IMR-90 (cell line): ENCODE measurements at regions not wholly inside any gene's neighbourhood (a gene's known extent, or its start where the extent isn't known, plus 50 kb on each side); places are given as distances from the start of the nearest gene placed in this dataset.
"Not testable (repeated sequence)": the region's sequence is repeated elsewhere in the genome, so short reads cannot be mapped to it uniquely, and the experiment has no call there.

Source experiments
- ATAC-seq: fragments of 200-7000 bp; cut with Tn5 transposase; 2 replicates; pipeline ENCODE4 v1.9.1; 2020; ENCODE audit warnings: low read depth, mild to moderate bottlenecking, moderate library complexity
- BruUV-seq: library from RNA; stranded (reverse); fragments of 400-500 nt; replicated peaks from 2 replicates; lab custom pipeline; 2021; lab: Mats Ljungman, UMichigan
- CTCF ChIA-PET: fragments of 300-600 bp; formaldehyde crosslinking; extraction: SDS; loops from one replicate; lab custom pipeline; 2021; ENCODE audit warnings: antibody characterized with exemption; lab: Yijun Ruan, JAX
- POLR2A ChIA-PET: fragments of 300-600 bp; sonication (Branson Sonifier 250); formaldehyde crosslinking; loops from one replicate; lab custom pipeline; 2022; ENCODE audit warnings: antibody characterized with exemption; ENCODE audit not compliant: unreplicated experiment; lab: Charles Lee
- DNase-seq: peaks from one replicate; pipeline ENCODE4 v3.0.0; 2013
- H2AFZ ChIP-seq: replicated peaks from 2 replicates; pipeline ENCODE3; 2013; ENCODE audit warnings: low read length, mild to moderate bottlenecking; ENCODE audit not compliant: poor library complexity
- H2AK5ac ChIP-seq: 2 replicates; pipeline ENCODE4 v1.6.1; 2013; ENCODE audit warnings: low read depth, low read length, inconsistent platforms
- H2AK9ac ChIP-seq: replicated peaks from 2 replicates; pipeline ENCODE3; 2013; ENCODE audit warnings: mild to moderate bottlenecking, low read depth, low read length, moderate library complexity; ENCODE audit not compliant: poor library complexity
- H2BK120ac ChIP-seq: 2 replicates; pipeline ENCODE4 v1.6.1; 2013; ENCODE audit warnings: low read depth, low read length, inconsistent platforms
- H2BK15ac ChIP-seq: 3 replicates; pipeline ENCODE4 v1.6.1; 2013; ENCODE audit warnings: low read depth, low read length, inconsistent platforms
- H2BK20ac ChIP-seq: 2 replicates; pipeline ENCODE4 v1.6.1; 2013; ENCODE audit warnings: low read depth, mild to moderate bottlenecking, inconsistent platforms, low read length, moderate library complexity
- H2BK5ac ChIP-seq: 2 replicates; pipeline ENCODE4 v1.6.1; 2013; ENCODE audit warnings: mild to moderate bottlenecking, low read depth, low read length, inconsistent platforms; ENCODE audit not compliant: poor library complexity, severe bottlenecking
- H3K14ac ChIP-seq: replicated peaks from 2 replicates; pipeline ENCODE4 v1.6.1; 2013; ENCODE audit warnings: low read depth, low read length, inconsistent platforms
- H3K18ac ChIP-seq: 2 replicates; pipeline ENCODE4 v1.6.1; 2013; ENCODE audit warnings: low read depth, low read length, control low read depth
- H3K23ac ChIP-seq: 2 replicates; pipeline ENCODE4 v1.6.1; 2013; ENCODE audit warnings: low read depth, low read length, inconsistent platforms
- H3K27ac ChIP-seq: 2 replicates; pipeline ENCODE4 v1.5.1; 2013; ENCODE audit warnings: mild to moderate bottlenecking, control low read depth, low read length; ENCODE audit not compliant: insufficient read depth
- H3K27me3 ChIP-seq: 2 replicates; pipeline ENCODE4 v1.6.1; 2013; ENCODE audit warnings: low read length; ENCODE audit not compliant: control insufficient read depth, insufficient read depth
- H3K36me3 ChIP-seq: 2 replicates; pipeline ENCODE4 v1.6.1; 2013; ENCODE audit warnings: low read length, mixed read lengths; ENCODE audit not compliant: control insufficient read depth, insufficient read depth
- H3K4ac ChIP-seq: 2 replicates; pipeline ENCODE4 v1.6.1; 2013; ENCODE audit warnings: low read depth, low read length, inconsistent platforms
- H3K4me1 ChIP-seq: 2 replicates; pipeline ENCODE4 v1.6.1; 2013; ENCODE audit warnings: low read length, mixed read lengths; ENCODE audit not compliant: control insufficient read depth, insufficient read depth
- H3K4me2 ChIP-seq: 2 replicates; pipeline ENCODE4 v1.6.1; 2013; ENCODE audit warnings: low read depth, mild to moderate bottlenecking, control low read depth, low read length, moderate library complexity
- H3K4me3 ChIP-seq: 2 replicates; pipeline ENCODE4 v1.5.1; 2013; ENCODE audit warnings: low read depth, mild to moderate bottlenecking, control low read depth, low read length, moderate library complexity; ENCODE audit not compliant: insufficient read depth
- H3K56ac ChIP-seq: 2 replicates; pipeline ENCODE4 v1.6.1; 2013; ENCODE audit warnings: low read length, inconsistent platforms; ENCODE audit not compliant: insufficient read depth; ENCODE audit errors: extremely low read depth
- H3K79me1 ChIP-seq, 2 experiments: 2 replicates each; pipeline ENCODE4 v1.6.1; 2013; ENCODE audit warnings: low read length in 2 of 2, inconsistent platforms in 1 of 2, low read depth in 1 of 2
- H3K9ac ChIP-seq: 2 replicates; pipeline ENCODE4 v1.6.1; 2013; ENCODE audit warnings: low read depth, low read length, control low read depth
- H3K9me1 ChIP-seq: 2 replicates; pipeline ENCODE4 v1.6.1; 2013; ENCODE audit warnings: low read length, inconsistent platforms; ENCODE audit not compliant: insufficient read depth
- H3K9me3 ChIP-seq: 2 replicates; pipeline ENCODE4 v1.6.1; 2013; ENCODE audit warnings: low read length; ENCODE audit not compliant: control insufficient read depth, insufficient read depth
- H4K20me1 ChIP-seq: 2 replicates; pipeline ENCODE4 v1.6.1; 2013; ENCODE audit warnings: low read length, inconsistent platforms; ENCODE audit not compliant: insufficient read depth
- H4K5ac ChIP-seq: 2 replicates; pipeline ENCODE4 v1.6.1; 2013; ENCODE audit warnings: mild to moderate bottlenecking, low read depth, low read length, control low read depth
- H4K8ac ChIP-seq, 2 experiments: 2 replicates each; pipeline ENCODE4 v1.6.1; 2013; ENCODE audit warnings: low read depth in 2 of 2, low read length in 2 of 2, control low read depth in 1 of 2, inconsistent platforms in 1 of 2
- H4K91ac ChIP-seq: 2 replicates; pipeline ENCODE4 v1.6.1; 2013; ENCODE audit warnings: low read depth, low read length, inconsistent platforms; ENCODE audit not compliant: insufficient read depth
- CEBPB ChIP-seq: IDR thresholded peaks from 2 replicates; pipeline ENCODE4 v1.6.1; 2012; ENCODE audit warnings: low read depth, low read length, improper control_type of control experiment
- MAFK ChIP-seq: IDR thresholded peaks from 2 replicates; pipeline ENCODE4 v1.6.1; 2012; ENCODE audit warnings: low read depth, low read length, improper control_type of control experiment
- MXI1 ChIP-seq: IDR thresholded peaks from 2 replicates; pipeline ENCODE4 v1.6.1; 2012; ENCODE audit warnings: low read depth, mild to moderate bottlenecking, low read length, moderate library complexity, borderline replicate concordance
- NFE2L2 ChIP-seq: fragments of 150-350 bp; IDR thresholded peaks from 2 replicates; pipeline ENCODE4 v1.6.1; 2016; ENCODE audit warnings: low read depth, mild to moderate bottlenecking, low read length
- POLR2A ChIP-seq: IDR thresholded peaks from 2 replicates; pipeline ENCODE4 v1.6.1; 2012; ENCODE audit warnings: mild to moderate bottlenecking, low read depth, low read length
- SMC3 ChIP-seq: fragments of 150-350 bp; IDR thresholded peaks from 2 replicates; pipeline ENCODE4 v1.6.1; 2016; ENCODE audit warnings: low read depth, mild to moderate bottlenecking, antibody characterized with exemption, low read length, moderate library complexity
- WGBS, 2 experiments: methylation state at CpG; one replicate each; pipeline versions ENCODE4 v1.1.5 to v1.1.7; 2013; ENCODE audit warnings: missing lambda C conversion rate in 2 of 2; ENCODE audit not compliant: insufficient read length in 1 of 2; ENCODE audit errors: extremely low coverage in 2 of 2; 5-methylcytosine and 5-hydroxymethylcytosine counted together
- dilution Hi-C: fragments of 300-500 bp; cut with HindIII; formaldehyde crosslinking; loops from one replicate; pipeline ENCODE4 v1.14.3; 2018; ENCODE audit warnings: low sequenced_read_pairs; ENCODE audit not compliant: unreplicated experiment
- in situ Hi-C: fragments of 300-500 bp; cut with MboI; formaldehyde crosslinking; loops from 3 replicates; pipeline ENCODE4 v1.14.3; 2019; ENCODE audit warnings: low sequenced_read_pairs, inconsistent platforms, mixed read lengths
- intact Hi-C: fragments of 100-400 bp; cut with micrococcal nuclease; formaldehyde crosslinking; loops from 2 replicates; pipeline ENCODE4 v1.10.0; 2022
- TF ChIP-seq, protein P1 (sequence below): fragments of 150-350 bp; IDR thresholded peaks from 2 replicates; pipeline ENCODE4 v1.6.1; 2017; ENCODE audit warnings: mild to moderate bottlenecking, antibody characterized with exemption, low read length, low read depth

DNA sequence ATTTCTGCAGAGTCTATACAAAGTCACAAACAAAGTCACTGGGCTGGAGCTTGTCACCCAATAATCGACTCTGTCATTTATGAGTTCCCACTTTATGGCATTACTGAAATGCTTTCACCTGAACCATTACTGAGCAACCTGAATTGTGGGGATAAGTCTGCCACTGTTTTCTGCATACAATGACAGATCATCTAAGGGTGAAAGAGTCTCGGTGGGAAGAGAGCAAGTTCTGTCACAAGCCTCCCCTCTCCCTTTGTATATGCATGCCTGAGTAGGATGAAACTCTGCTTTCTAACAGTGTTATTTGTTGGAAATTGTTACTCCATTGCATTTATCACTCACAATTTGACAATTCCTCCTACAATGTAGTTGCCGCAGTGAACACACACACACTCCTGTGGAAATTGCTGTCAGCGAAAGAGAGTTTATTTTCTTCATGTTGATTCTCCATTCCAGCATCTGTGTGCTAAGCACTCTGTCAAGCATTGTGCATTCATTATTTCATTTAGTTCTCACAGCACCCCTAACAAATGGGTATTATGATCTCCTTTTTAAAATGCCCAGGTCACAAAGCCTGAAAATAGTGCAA is 1732.4 kb upstream of the CDH6 start:
- no TSS peak for BruUV-seq
- no peak overlapping the region for H3K4ac ChIP-seq
- H3K36me3 ChIP-seq, result no peaks in the 10 kb centered on the region
- H3K9me3 ChIP-seq, result peaks cover 1% of the 10 kb centered on the region
- ATAC-seq (no peak), DNase-seq (no peak)
- WGBS, 2 experiments, result 73% methylated on average over 2 of the region's 4 CpGs; no CpG with 5 or more reads in 1 of the 2 experiments
- no peak overlapping the region for H2BK20ac ChIP-seq
- H2BK5ac ChIP-seq, result no peak overlapping the region
- H4K8ac ChIP-seq, result no peak overlapping the region
- ChIA-PET POLR2A (no interaction called here), CTCF (no interaction called here)
- no peak overlapping the region for H3K9ac ChIP-seq
- no peak overlapping the region for H3K27ac ChIP-seq
- H4K5ac ChIP-seq, result no peak overlapping the region
- no peak overlapping the region for H3K56ac ChIP-seq
- no peak overlapping the region for H3K23ac ChIP-seq
- TF ChIP-seq SMC3 (no peak), CEBPB (no peak), MAFK (no peak), MXI1 (no peak), NFE2L2 (no peak), POLR2A (no peak)
- TF ChIP-seq, protein P1, sequence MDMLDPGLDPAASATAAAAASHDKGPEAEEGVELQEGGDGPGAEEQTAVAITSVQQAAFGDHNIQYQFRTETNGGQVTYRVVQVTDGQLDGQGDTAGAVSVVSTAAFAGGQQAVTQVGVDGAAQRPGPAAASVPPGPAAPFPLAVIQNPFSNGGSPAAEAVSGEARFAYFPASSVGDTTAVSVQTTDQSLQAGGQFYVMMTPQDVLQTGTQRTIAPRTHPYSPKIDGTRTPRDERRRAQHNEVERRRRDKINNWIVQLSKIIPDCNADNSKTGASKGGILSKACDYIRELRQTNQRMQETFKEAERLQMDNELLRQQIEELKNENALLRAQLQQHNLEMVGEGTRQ, result no peak
- no peak overlapping the region for H4K91ac ChIP-seq
- no peaks in the 10 kb centered on the region for H4K20me1 ChIP-seq
- in situ Hi-C loops (no loop called here), intact Hi-C loops (no loop called here), dilution Hi-C loops (no loop called here)
- H3K27me3 ChIP-seq, result no peaks in the 10 kb centered on the region
- no peak overlapping the region for H3K18ac ChIP-seq
- H3K4me2 ChIP-seq, result no peak overlapping the region
- H2AK9ac ChIP-seq, result no peak overlapping the region
- no peak overlapping the region for H3K4me3 ChIP-seq
- no peaks in the 10 kb centered on the region for H3K9me1 ChIP-seq
- H2BK120ac ChIP-seq, result no peak overlapping the region
- no peak overlapping the region for H2AK5ac ChIP-seq
- H3K79me1 ChIP-seq, result no peaks in the 10 kb centered on the region
- H2AFZ ChIP-seq, result no peak overlapping the region
- no peaks in the 10 kb centered on the region for H3K4me1 ChIP-seq
- no peak overlapping the region for H3K14ac ChIP-seq
- H2BK15ac ChIP-seq, result no peak overlapping the region

GRCh38 chr5:29451004-29451403 is 1742.5 kb upstream of the CDH6 start:
- H3K79me1 ChIP-seq, BruUV-seq, H3K36me3 ChIP-seq, H3K27ac ChIP-seq, H3K4me1 ChIP-seq, DNase-seq, H3K4me3 ChIP-seq, H4K91ac ChIP-seq, H3K4me2 ChIP-seq, H3K4ac ChIP-seq, H2AFZ ChIP-seq, ATAC-seq, H2BK15ac ChIP-seq, H3K23ac ChIP-seq, dilution Hi-C loops, in situ Hi-C loops, H3K9ac ChIP-seq, H3K9me3 ChIP-seq, H3K18ac ChIP-seq, H4K20me1 ChIP-seq, H4K5ac ChIP-seq, H4K8ac ChIP-seq, H2BK5ac ChIP-seq, H2AK5ac ChIP-seq, POLR2A ChIA-PET, H2BK20ac ChIP-seq, H2BK120ac ChIP-seq, H2AK9ac ChIP-seq, H3K14ac ChIP-seq, H3K27me3 ChIP-seq, H3K9me1 ChIP-seq, CTCF ChIA-PET, H3K56ac ChIP-seq: not testable (repeated sequence)
- WGBS, 2 experiments, result no CpG with 5 or more reads among the region's 1 CpG
- intact Hi-C loops, result loop anchor here (5.0 kb wide), 1 partner anchor 364 kb away; no protein-coding TSS in a partner anchor
